Stimulated activated CD8-positive, alpha-beta memory T cell treated with anti-CD3 and anti-CD28 coated beads, Interleukin-4, amount 100 ng/mL, for 24 hours (primary cell): ENCODE measurements at regions not wholly inside any gene's neighbourhood (a gene's known extent, or its start where the extent isn't known, plus 50 kb on each side); places are given as distances from the start of the nearest gene placed in this dataset.
"Not testable (repeated sequence)": the region's sequence is repeated elsewhere in the genome, so short reads cannot be mapped to it uniquely, and the experiment has no call there.

Source experiments
- DNase-seq: peaks from one replicate; pipeline ENCODE4 v3.0.0-alpha.2; 2020; ENCODE audit warnings: low read depth

- not testable (repeated sequence) for DNase-seq
Observed at GRCh38 chr9:41623666-41624065, 434.5 kb upstream of the ZNG1F start.

GRCh38 chr9:41619254-41619653 lies 430.1 kb upstream of the ZNG1F start:
- not testable (repeated sequence) for DNase-seq

- not testable (repeated sequence) for DNase-seq
Observed at GRCh38 chr9:41606961-41607547, 417.9 kb upstream of the ZNG1F start.

GRCh38 chr9:41565572-41565971 lies 376.5 kb upstream of the ZNG1F start:
- DNase-seq, result not testable (repeated sequence)
